ENCODE measurements at regions not wholly inside any gene's neighbourhood (a gene's known extent, or its start where the extent isn't known, plus 50 kb on each side); places are given as distances from the start of the nearest gene placed in this dataset.

DNA sequence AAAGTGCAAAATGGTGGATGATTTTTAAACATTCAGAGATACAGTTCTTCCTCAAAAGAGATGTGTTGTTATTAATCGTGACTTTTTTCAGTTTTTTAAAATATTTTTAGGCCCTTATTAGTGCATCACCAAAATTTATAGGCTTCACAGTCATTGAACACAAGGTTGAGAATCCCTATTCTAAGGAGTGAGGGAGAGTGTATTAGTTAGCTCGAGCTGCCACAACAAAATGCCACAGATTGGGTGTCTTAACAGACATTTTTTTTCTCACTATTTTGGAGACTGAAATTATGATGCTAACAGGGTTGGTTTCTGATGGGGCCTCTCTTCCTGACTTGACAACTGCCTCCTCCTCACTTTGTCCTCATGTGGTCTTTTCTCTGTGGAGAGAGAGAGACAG, 145.9 kb upstream of the TPRG1 start:
- H3K4me3 ChIP-seq (replicated peaks in 1 of 3; ENCODE audit: insufficient read depth in 1 of 3, low read depth in 2 of 3, low read length in 3 of 3): no peak overlapping the region
- no peak overlapping the region for H3K27ac ChIP-seq (ENCODE audit: extremely low read length, insufficient read depth, low read length)
- in situ Hi-C loops (cut with HindIII; ENCODE audit: extremely low pct_ligation_motif_present, low pct_unique_long_range_greater_than_20kb): no loop called here
- 1% methylated on average over 2 of the region's 2 CpGs for WGBS (ENCODE audit: low lambda C conversion rate)
- DNase-seq (ENCODE audit: low spot score) (no peak), ATAC-seq (no peak), FAIRE-seq (no peak)
- BruUV-seq (replicated peaks): no TSS peak
- H3K27me3 ChIP-seq (ENCODE audit: control insufficient read depth in 1 of 2, insufficient read depth in 2 of 2, low read length in 2 of 2): no peaks in the 10 kb centered on the region; a peak in 1 of 5 replicates
- intact Hi-C loops (cut with micrococcal nuclease; ENCODE audit: unreplicated experiment): no loop called here
- POLR2A ChIA-PET: no interaction called here
- H3K4me1 ChIP-seq (ENCODE audit: insufficient read depth, low read length): no peaks in the 10 kb centered on the region
- H3K36me3 ChIP-seq (replicated peaks in 1 of 2; ENCODE audit: control insufficient read depth in 1 of 2, insufficient read depth in 2 of 2, low read length in 2 of 2): no peaks in the 10 kb centered on the region
- CTCF ChIA-PET (ENCODE audit: low intra/inter-chr PET ratio, low total read pairs): no interaction called here
- no peak overlapping the region for H2AFZ ChIP-seq (ENCODE audit: low read length)
- TF ChIP-seq IKZF1 (IDR thresholded peaks at IDR 0.05) (no peak), ZNF12 (CRISPR knock-in tag; IDR thresholded peaks at IDR 0.05) (peak; percentile 93), ZNF3 (CRISPR knock-in tag; IDR thresholded peaks at IDR 0.05) (no peak)
- H3K79me2 ChIP-seq (ENCODE audit: insufficient read depth, low read length): no peaks in the 10 kb centered on the region
- H3K9ac ChIP-seq (ENCODE audit: insufficient read depth, low read depth, low read length): no peak overlapping the region
- no peaks in the 10 kb centered on the region for H3K9me3 ChIP-seq (ENCODE audit: low read length)
- no peak overlapping the region for H3K4me2 ChIP-seq (ENCODE audit: low read depth, low read length)
- H4K20me1 ChIP-seq (ENCODE audit: insufficient read depth, low read length): no peaks in the 10 kb centered on the region

DNA sequence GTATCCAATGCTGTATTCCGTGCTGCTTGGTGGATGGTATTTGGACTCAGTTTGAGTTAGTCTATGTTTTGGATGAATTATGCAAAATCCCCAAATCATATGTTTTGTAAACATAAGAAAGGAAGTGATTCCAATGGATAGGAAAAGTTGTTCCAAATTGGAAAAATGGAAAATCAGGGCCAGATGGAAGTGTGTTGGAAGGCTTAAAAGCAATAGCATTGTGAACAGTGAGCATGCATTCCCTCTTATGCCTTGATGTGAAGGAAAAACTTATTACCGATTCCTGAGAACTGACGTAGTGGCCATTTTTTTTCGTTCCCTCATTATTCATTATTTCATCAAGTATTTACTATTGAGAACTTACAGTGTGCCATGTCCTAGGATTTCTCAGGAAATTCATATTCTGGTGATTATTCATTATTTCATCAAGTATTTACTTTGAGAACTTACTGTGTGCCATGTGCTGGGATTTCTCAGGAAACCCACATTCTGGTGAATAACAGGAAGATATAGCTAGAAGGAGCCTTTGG, 144.1 kb upstream of the TPRG1 start:
- Histone ChIP-seq H3K4me1 (ENCODE audit: insufficient read depth, low read length) (no peaks in the 10 kb centered on the region), H3K9me3 (ENCODE audit: low read length) (no peaks in the 10 kb centered on the region), H4K20me1 (ENCODE audit: insufficient read depth, low read length) (no peaks in the 10 kb centered on the region), H2AFZ (ENCODE audit: low read length) (no peak overlapping the region), H3K4me2 (ENCODE audit: low read depth, low read length) (no peak overlapping the region), H3K27ac (ENCODE audit: extremely low read length, insufficient read depth, low read length) (no peak overlapping the region), H3K27me3 (ENCODE audit: control insufficient read depth in 1 of 2, insufficient read depth in 2 of 2, low read length in 2 of 2) (no peaks in the 10 kb centered on the region; a peak in 1 of 5 replicates), H3K9ac (ENCODE audit: insufficient read depth, low read depth, low read length) (no peak overlapping the region), H3K79me2 (ENCODE audit: insufficient read depth, low read length) (no peaks in the 10 kb centered on the region), H3K4me3 (replicated peaks in 1 of 3; ENCODE audit: insufficient read depth in 1 of 3, low read depth in 2 of 3, low read length in 3 of 3) (no peak overlapping the region), H3K36me3 (replicated peaks in 1 of 2; ENCODE audit: control insufficient read depth in 1 of 2, insufficient read depth in 2 of 2, low read length in 2 of 2) (no peaks in the 10 kb centered on the region)
- ATAC-seq: no peak
- no peak for DNase-seq (ENCODE audit: low spot score)
- intact Hi-C loops (cut with micrococcal nuclease; ENCODE audit: unreplicated experiment) (no loop called here), in situ Hi-C loops (cut with HindIII; ENCODE audit: extremely low pct_ligation_motif_present, low pct_unique_long_range_greater_than_20kb) (no loop called here)
- no peak for FAIRE-seq
- ChIA-PET CTCF (ENCODE audit: low intra/inter-chr PET ratio, low total read pairs) (no interaction called here), POLR2A (no interaction called here)
- BruUV-seq (replicated peaks): no TSS peak
- WGBS (ENCODE audit: low lambda C conversion rate): 71% methylated on average over 4 of the region's 4 CpGs
- no peak for TF ChIP-seq SP5 (CRISPR knock-in tag; IDR thresholded peaks at IDR 0.05; ENCODE audit: borderline replicate concordance, low read depth)
- no peak for TF ChIP-seq EHMT2 (IDR thresholded peaks at IDR 0.05; ENCODE audit: borderline replicate concordance, low read depth, low read length)
- TF ChIP-seq KLF16 (CRISPR knock-in tag; IDR thresholded peaks at IDR 0.05): no peak
- no peak for TF ChIP-seq MBD4 (IDR thresholded peaks at IDR 0.05; ENCODE audit: borderline replicate concordance, low read length)
- TF ChIP-seq NFE2L1 (CRISPR knock-in tag; IDR thresholded peaks at IDR 0.05; ENCODE audit: borderline replicate concordance): no peak
- TF ChIP-seq CHCHD3 (CRISPR knock-in tag; IDR thresholded peaks at IDR 0.05): no peak
- TF ChIP-seq AKAP8 (CRISPR knock-in tag; IDR thresholded peaks at IDR 0.05): no peak
- TF ChIP-seq MAFK (conservative IDR thresholded peaks at IDR 0.05 in 1 of 2, IDR thresholded peaks at IDR 0.05 in 1 of 2; ENCODE audit: low read length in 2 of 2): no peak
- TF ChIP-seq GPN1 (CRISPR knock-in tag; IDR thresholded peaks at IDR 0.05; ENCODE audit: borderline replicate concordance): no peak
- no peak for TF ChIP-seq HHEX (CRISPR knock-in tag; IDR thresholded peaks at IDR 0.05)
- no peak for TF ChIP-seq MTF1 (CRISPR knock-in tag; IDR thresholded peaks at IDR 0.05)
- TF ChIP-seq YY1 (IDR thresholded peaks at IDR 0.05; ENCODE audit: insufficient read depth, insufficient replicate concordance, low read depth, low read length): no peak
- TF ChIP-seq ZBTB7A (CRISPR knock-in tag; IDR thresholded peaks at IDR 0.05): no peak
- no peak for TF ChIP-seq TSC22D2 (CRISPR knock-in tag; IDR thresholded peaks at IDR 0.05; ENCODE audit: borderline replicate concordance)
- TF ChIP-seq, protein P1, sequence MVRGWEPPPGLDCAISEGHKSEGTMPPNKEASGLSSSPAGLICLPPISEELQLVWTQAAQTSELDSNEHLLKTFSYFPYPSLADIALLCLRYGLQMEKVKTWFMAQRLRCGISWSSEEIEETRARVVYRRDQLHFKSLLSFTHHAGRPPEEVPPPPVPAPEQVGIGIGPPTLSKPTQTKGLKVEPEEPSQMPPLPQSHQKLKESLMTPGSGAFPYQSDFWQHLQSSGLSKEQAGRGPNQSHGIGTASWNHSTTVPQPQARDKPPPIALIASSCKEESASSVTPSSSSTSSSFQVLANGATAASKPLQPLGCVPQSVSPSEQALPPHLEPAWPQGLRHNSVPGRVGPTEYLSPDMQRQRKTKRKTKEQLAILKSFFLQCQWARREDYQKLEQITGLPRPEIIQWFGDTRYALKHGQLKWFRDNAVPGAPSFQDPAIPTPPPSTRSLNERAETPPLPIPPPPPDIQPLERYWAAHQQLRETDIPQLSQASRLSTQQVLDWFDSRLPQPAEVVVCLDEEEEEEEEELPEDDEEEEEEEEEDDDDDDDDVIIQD (CRISPR knock-in tag; IDR thresholded peaks at IDR 0.05; ENCODE audit: low read depth): no peak
- no peak for TF ChIP-seq DNMT3B (CRISPR knock-in tag; conservative IDR thresholded peaks at IDR 0.05)
